HG03280 (cell line): ENCODE measurements at regions not wholly inside any gene's neighbourhood (a gene's known extent, or its start where the extent isn't known, plus 50 kb on each side); places are given as distances from the start of the nearest gene placed in this dataset.

Experiments
- ATAC-seq: cut with Tn5 transposase; IDR thresholded peaks from one replicate; pipeline ENCODE4 v1.9.1; 2021; ENCODE audit warnings: mild to moderate bottlenecking, moderate library complexity; ENCODE audit not compliant: unreplicated experiment

- ATAC-seq, result no peak
Measured at GRCh38 chr3:187992609-187993008, 161.3 kb upstream of the LPP start.

GRCh38 chr3:187994221-187995042 is 159.5 kb upstream of the LPP start:
- ATAC-seq, result no peak

GRCh38 chr3:187995043-187995400 is 158.9 kb upstream of the LPP start:
- ATAC-seq, result no peak

GRCh38 chr3:187995667-187996066 is 158.3 kb upstream of the LPP start:
- no peak for ATAC-seq

- no peak for ATAC-seq
Measured at GRCh38 chr3:187996609-187997008, 157.3 kb upstream of the LPP start.

- no peak for ATAC-seq
Measured at GRCh38 chr3:187997490-187997889, 156.5 kb upstream of the LPP start.

- ATAC-seq, result no peak
Measured at GRCh38 chr3:187997946-187998561, 155.9 kb upstream of the LPP start.

- ATAC-seq, result no peak
Measured at GRCh38 chr3:187998611-187999010, 155.3 kb upstream of the LPP start.

GRCh38 chr3:187999821-188000220 is 154.1 kb upstream of the LPP start:
- ATAC-seq, result no peak

GRCh38 chr3:188000361-188000861 is 153.5 kb upstream of the LPP start:
- ATAC-seq, result no peak

- no peak for ATAC-seq
Measured at GRCh38 chr3:188001093-188001492, 152.9 kb upstream of the LPP start.

GRCh38 chr3:188001926-188002325 is 152.0 kb upstream of the LPP start:
- ATAC-seq, result no peak

GRCh38 chr3:188002626-188003138 is 151.3 kb upstream of the LPP start:
- no peak for ATAC-seq

GRCh38 chr3:188003188-188004171 is 150.5 kb upstream of the LPP start:
- no peak for ATAC-seq

- ATAC-seq, result no peak
Measured at GRCh38 chr3:188006726-188007393, 147.1 kb upstream of the LPP start.

- no peak for ATAC-seq
Measured at GRCh38 chr3:188007897-188008296, 146.1 kb upstream of the LPP start.

GRCh38 chr3:188008582-188009213 is 145.3 kb upstream of the LPP start:
- no peak for ATAC-seq

GRCh38 chr3:188010478-188010877 is 143.5 kb upstream of the LPP start:
- ATAC-seq, result no peak

- ATAC-seq, result no peak
Measured at GRCh38 chr3:188019727-188020126, 134.2 kb upstream of the LPP start.

- ATAC-seq, result no peak
Measured at GRCh38 chr3:188021041-188021440, 132.9 kb upstream of the LPP start.
